Hepatocyte (in vitro differentiated cells): ENCODE measurements at regions not wholly inside any gene's neighbourhood (a gene's known extent, or its start where the extent isn't known, plus 50 kb on each side); places are given as distances from the start of the nearest gene placed in this dataset.

Source experiments
- CTCF ChIP-seq: fragments of 200-600 bp; sonication (generic); IDR thresholded peaks from 2 replicates; pipeline ENCODE4 v1.5.1; 2016; ENCODE audit warnings: antibody characterized with exemption, mild to moderate bottlenecking; ENCODE audit not compliant: poor library complexity
- EZH2 ChIP-seq: fragments of 200-600 bp; sonication (generic); IDR thresholded peaks from 2 replicates; pipeline ENCODE4 v1.6.1; 2016; ENCODE audit warnings: antibody characterized with exemption, mild to moderate bottlenecking, borderline replicate concordance
- EZH2phosphoT487 ChIP-seq: fragments of 200-600 bp; sonication (generic); IDR thresholded peaks from one replicate; pipeline ENCODE4 v1.6.1; 2018; ENCODE audit warnings: antibody characterized with exemption, mild to moderate bottlenecking, low read depth, moderate library complexity; ENCODE audit not compliant: unreplicated experiment, severe bottlenecking

DNA sequence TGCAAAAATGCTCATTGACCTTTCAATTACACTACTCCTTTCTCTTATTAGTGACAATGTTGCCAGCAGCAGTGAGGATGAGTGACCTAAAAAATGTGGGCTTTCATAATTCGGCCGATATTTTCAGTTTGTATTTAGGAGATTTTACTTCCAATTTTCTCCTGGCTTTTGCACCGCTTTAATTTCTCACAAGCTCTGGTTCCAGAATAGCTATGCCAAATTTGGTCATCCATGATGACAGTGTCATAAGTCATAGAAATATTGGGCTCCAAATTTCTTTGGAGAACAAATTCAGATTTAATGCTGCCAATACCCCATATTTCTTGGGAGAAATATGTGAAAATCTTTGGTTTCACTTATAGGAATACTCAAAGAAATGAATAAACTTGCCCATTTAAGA, 187.7 kb upstream of the HCCS start:
- TF ChIP-seq CTCF: no peak
- no peak for TF ChIP-seq EZH2phosphoT487
- no peak for TF ChIP-seq EZH2
